Astrocyte of the cerebellum (primary cell): ENCODE measurements at regions not wholly inside any gene's neighbourhood (a gene's known extent, or its start where the extent isn't known, plus 50 kb on each side); places are given as distances from the start of the nearest gene placed in this dataset.
"Not testable (repeated sequence)": the region's sequence is repeated elsewhere in the genome, so short reads cannot be mapped to it uniquely, and the experiment has no call there.

Experiments used
- DNase-seq: peaks from one replicate; pipeline ENCODE4 v3.0.0-alpha.2; 2011; ENCODE audit warnings: low read depth
- H3K4me3 ChIP-seq: 2 replicates; pipeline ENCODE4 v1.5.1; 2011; ENCODE audit warnings: mild to moderate bottlenecking, low read depth, low read length, moderate library complexity
- in situ Hi-C: cut with HindIII; loops from 2 replicates; pipeline ENCODE4 v1.10.0; 2017; ENCODE audit warnings: low sequenced_read_pairs

DNA sequence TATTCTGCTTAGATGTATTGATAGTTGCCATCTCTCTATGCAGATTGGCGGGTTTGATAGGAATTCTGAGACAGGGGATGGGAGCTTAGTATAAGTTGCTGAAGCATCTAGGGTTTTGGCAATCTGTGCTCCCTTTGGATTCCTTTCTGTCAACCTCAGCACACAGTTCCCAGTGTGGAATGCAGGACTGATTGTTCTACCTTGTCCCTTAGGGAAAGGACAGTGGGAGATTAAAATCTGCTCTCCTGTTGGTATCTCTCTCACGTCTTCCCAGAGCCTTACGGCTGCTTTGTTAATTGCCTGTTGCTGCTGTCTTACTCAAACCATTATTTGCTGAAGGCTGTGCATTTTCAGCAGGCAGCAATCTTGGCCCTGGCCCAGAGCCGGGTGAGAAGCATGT is 133.3 kb upstream of the IKBKE start:
- in situ Hi-C loops = not testable (repeated sequence)

DNA sequence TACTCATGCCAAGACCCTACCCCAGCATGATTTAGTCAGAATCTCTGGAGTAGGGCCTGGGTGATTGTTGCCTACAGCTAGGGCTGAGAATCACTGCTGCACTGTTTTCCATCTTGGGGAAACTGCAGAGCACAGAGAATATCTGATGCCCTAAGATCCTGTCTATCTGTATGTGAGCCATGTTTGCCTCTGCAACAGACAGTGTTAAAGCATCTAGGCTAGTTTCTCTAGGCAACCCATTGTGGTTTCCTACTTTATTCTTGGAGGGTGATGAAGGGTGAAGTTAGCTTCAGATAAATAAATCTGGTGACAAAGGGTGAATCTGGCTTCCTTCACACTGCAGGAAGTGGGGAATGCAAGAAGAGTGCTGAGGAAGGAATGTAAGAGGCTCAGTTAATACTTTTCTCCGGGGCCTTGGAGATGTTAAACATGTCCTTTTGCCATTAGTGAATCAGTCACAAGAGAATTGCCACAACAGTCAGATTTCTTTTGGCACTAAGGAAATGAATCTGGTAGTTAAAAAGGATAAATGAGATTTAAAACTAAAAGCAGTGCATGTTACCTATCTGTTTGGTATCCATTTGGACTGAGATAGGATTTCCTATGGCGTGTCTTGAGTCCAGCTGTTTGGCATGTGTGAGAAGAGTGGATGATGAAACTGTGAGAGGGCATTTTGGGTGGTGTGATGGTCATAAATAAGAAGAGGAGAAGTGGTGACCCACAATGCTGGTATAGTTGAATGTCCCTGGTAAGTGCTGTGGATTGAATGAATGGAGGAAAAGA is 119.6 kb upstream of the IKBKE start:
- not testable (repeated sequence) for DNase-seq

More for the DNA sequence above, 133.3 kb upstream of the IKBKE start:
- DNase-seq, H3K4me3 ChIP-seq: not testable (repeated sequence)

DNA sequence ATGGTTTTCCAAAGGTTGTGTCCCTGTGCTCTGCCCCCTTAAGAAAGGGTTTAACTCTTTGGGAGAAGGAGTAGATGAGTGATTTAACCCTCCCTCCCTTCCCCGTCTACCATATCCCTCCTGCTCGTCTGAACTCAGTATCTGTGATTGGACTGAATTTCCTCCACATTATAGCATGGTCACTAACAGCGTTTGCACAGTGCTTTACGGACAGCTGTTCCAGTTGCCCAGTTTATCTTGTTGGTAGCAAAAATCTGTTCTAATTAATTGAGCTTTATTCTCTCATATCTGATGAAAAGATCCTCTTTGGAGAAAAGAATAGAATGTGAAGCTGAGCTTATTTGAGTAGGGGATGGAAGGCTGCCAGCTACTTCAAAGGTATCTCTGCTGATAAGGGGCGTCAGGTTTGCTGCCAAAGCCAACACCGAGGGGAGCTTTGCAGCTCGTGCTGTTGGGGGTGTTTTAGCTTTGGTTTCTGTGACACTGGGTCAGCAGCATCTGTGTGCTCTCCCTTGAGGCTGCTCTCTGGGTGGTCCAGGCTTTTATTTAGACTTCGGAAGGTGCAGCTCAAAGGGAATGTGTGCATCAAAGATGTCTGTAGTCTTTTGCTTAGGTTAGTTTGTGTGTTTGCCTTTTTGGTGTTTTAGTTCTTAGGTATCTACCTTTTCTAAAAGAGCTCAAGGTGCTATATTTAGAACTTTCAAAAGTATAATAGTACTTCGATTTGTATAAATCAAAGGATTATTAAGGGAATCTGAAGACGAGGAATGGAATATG is 118.8 kb upstream of the IKBKE start:
- DNase-seq, in situ Hi-C loops, H3K4me3 ChIP-seq: not testable (repeated sequence)

More for the DNA sequence above, 119.6 kb upstream of the IKBKE start:
- H3K4me3 ChIP-seq, in situ Hi-C loops: not testable (repeated sequence)

DNA sequence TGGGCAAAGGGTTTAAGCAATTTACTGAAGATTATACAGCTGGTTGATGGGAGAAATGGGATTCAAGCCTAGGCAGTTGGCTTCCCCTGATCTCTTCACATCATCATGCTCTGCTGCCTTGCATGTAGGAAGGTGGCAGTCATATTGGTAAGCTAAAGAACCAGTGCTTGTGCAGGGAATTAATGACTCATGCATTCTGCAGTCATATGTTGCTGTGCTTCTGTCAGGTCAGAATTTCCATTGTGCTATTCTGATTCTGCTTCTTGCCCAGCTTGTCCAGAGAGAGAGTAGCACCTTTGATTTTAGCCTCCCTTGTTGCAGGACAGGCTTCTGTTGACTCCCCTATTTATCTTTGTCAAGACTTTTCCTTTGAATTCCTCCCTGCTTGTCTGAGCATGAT is 114.0 kb upstream of the IKBKE start:
- in situ Hi-C loops, H3K4me3 ChIP-seq, DNase-seq: not testable (repeated sequence)

DNA sequence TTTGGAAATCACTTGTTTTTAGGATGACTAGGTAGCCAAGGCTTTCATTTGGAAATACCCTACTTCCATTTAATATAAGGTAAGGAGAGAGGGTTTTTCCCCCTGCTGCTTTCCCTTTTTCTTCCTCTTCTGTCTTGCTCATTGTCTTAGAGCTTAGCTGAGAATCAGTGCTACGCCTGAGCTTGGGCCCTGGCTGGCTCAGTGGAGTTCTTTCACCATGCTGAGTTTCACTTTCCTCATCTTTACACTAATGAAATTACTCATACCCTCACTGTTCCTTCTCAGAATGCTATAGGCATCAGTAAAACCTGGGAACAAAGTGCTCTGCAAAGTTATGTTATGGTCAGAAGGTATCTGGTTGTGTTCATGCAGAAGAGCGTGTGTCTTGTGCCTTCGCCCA is 112.3 kb upstream of the IKBKE start:
- DNase-seq = not testable (repeated sequence)

DNA sequence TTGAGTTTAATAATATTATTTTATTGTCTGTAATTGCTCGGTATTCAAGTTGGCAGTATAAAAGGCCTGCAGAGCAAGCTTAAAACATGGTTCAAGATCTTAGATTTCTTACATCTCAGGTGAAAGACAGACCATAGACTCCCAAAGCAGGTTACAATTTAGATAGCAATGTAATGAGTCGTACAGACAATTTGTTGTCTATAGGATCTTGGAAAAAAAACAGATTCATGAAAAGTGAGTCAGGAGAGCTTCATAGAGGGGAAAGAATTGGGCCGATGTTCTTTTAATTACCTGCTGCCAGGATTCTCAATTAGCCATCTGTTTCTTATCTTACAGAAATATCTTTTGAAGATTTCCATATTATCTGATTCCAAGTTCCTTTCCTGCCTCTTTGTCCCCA is 111.5 kb upstream of the IKBKE start:
- DNase-seq, in situ Hi-C loops, H3K4me3 ChIP-seq: not testable (repeated sequence)

More for the DNA sequence above, 112.3 kb upstream of the IKBKE start:
- H3K4me3 ChIP-seq, in situ Hi-C loops: not testable (repeated sequence)

DNA sequence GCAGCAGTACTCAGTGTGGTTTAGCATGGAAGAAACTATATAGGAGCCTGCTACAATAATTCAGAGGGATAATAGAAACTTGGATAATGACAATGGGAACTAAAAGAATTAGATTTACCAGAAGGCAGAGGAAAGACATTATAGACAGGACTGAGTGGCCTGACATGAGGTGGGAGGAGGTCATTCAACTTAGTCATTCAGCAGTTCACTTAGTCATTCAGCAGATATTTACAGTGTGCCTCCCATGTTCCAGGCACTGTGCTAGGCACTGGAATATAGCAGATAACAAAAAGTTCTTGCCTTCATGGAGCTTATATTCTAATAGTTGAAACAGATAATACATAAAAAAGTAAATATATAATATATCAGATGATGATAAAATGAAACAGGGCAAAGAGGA is 110.9 kb upstream of the IKBKE start:
- DNase-seq, in situ Hi-C loops: not testable (repeated sequence)

DNA sequence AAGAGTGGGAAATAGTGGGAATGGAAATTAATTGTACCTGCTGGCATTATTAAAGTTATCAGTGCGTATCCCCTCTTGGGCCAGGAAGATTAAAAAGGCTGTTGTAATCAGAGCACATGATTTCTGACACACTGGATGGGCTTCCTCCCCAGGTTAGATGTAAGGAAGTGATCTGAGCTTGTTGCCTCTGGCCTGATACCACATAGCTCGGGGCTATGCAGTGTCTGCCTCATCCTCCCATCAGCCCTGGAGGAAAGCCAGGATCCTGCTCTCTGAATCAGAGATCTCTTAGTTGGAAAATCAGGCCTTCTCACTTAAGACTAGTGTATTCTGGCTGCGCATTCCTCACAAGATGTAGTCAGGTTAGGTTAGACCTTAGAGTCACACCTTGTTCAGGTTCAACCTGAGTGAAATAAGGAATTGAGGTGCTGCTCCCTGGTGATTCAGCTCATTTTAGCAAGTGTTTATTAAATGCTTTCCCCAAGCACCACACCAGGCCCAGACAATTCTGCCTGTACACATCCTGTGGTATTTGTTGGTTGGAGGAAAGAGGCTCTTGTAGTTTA is 108.2 kb upstream of the IKBKE start:
- H3K4me3 ChIP-seq, in situ Hi-C loops, DNase-seq: not testable (repeated sequence)

More for the DNA sequence above, 110.9 kb upstream of the IKBKE start:
- not testable (repeated sequence) for H3K4me3 ChIP-seq

DNA sequence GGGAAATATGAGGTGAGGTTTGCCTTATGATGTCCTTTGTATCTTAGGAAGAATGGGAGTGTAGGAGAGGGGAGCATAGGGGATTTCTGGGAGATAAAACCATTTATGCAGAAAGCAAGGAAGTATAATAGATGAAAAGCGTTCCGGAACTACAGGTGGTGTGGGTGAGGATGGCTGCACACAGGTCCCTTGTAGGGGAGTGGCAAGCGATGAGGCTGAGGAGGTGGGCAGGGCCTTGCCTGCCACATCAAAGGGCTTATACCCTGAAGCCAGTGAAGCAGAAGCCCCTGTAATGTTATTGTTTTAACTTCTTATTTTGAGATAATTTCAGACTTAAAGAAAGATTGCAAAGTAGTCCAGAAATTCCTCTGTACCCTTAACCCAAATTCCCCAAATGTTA is 107.3 kb upstream of the IKBKE start:
- in situ Hi-C loops, DNase-seq, H3K4me3 ChIP-seq: not testable (repeated sequence)

DNA sequence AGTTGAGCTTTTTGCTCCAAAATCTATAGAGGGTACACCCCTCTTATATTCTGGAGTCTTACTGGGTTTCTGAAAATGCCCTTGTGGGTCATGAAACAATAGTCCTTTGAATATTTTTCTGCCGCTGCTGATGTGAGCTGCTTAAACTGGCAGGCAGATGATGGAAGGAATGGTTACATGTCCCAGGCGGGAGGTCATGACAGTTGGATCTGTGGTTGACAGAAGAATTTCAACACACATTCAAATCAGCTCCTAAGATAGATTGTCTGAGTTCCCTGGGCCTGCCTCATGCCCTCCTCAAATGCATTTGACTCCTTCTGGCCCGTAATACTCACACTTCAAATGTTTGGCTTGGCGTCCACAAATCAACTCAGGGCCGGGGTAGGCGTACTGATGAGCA is 105.0 kb upstream of the IKBKE start:
- DNase-seq, in situ Hi-C loops: not testable (repeated sequence)

DNA sequence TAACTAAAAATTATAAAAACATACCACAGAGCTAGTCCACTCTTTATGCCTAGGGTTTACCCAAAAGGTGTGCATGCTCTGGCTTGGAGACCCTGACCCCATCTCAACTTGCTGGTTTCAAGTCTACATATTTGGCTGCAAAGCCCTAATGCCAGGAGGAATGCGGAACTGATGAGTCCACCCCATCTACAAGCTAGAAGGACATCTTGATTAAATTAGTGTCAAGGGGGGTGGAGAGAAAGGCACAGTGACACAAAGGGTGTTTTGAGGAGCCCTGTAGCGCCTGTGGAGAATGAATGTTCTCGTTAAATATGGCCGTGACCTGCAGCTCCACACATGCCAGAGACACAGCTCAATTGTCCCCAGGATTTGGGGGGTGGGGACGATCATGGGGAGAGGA is 104.1 kb upstream of the IKBKE start:
- DNase-seq, H3K4me3 ChIP-seq, in situ Hi-C loops: not testable (repeated sequence)

More for the DNA sequence above, 105.0 kb upstream of the IKBKE start:
- not testable (repeated sequence) for H3K4me3 ChIP-seq

DNA sequence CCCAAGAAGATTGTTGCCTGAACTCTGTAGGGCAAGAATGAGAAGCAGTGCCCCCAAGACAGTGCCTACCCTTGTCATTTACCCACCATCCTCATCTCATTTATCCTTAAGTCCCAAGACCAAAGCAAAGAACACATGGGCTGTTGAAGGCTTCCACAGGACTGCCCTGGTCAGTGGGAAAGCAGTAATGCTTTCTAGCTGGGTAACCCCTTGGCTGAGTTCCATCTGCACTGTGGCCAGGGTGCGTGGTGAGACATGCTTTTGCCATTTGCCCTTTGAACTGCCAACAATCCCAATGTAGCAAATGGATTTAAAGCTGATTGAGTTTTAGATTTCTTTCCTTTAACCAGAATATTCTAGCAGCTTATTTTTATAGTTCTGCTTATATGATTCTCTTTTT is 103.5 kb upstream of the IKBKE start:
- DNase-seq, H3K4me3 ChIP-seq, in situ Hi-C loops: not testable (repeated sequence)

DNA sequence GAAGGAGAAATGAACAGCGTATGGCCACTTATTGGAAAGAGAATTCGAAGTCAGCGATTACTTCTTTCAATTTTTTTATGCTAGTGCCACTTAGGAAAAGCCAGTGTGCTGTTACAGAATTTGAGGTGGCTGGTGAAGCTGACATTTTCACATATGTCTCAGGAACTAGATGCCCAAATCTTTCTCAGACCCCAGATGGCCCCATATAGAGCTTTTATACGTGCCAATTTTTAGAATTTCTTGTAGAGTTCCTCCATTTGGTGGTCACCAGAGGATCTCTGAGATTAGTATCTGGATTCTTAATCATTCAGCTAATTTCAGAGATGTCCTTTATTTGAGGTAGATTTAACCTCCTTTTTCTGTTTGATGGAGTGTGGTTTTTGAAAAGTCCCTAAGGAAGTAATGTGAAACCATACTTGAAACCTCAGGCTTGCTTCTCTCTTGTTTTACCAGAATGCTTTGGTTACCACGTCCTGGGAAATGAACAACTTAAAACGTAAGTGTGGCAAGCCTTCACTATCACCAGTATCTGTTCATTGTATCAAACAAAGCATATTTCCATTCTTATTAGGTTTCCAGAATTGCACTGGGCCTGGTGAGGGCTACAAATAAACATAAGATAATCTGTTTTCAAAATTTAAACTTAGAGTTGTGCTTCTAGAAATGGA is 102.2 kb upstream of the IKBKE start:
- H3K4me3 ChIP-seq, DNase-seq, in situ Hi-C loops: not testable (repeated sequence)

DNA sequence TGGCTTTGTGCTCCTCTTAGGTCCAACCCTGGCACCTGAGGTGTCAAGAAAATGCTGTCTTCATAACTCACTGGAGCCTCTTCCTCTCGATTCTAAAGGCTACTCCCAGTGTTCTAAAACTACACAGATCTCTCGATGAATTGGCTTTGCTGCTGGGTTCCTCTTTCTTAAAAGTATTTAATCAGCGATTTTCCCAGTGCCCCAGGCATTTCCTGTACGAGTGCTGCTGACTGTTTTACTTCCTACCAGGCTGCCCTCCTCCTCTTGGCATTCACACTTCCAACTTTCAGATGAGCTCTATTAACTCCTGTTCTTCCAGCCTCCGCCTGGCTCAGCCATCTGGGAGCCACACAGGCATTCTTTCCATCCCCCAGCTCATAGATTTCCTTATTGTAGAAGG is 95.6 kb upstream of the IKBKE start:
- DNase-seq, in situ Hi-C loops, H3K4me3 ChIP-seq: not testable (repeated sequence)

DNA sequence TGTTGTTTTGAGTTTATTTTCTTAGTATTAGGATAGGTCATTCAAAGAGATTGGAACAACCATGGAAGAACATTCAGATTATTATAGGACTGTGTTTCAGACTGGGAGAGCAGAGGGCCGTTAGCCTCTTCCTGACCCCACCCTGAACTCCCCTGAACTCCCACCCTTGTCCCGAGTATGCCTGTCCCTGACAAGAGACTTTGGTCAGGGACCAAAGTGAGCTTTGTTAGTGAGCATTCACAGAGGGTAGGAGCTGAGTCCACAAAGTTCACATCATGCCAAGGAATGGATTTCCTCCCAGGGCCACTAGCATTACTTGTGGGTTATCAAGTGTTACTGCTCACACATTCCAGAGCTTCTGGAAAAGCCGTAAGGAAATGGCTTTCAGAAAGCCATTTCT is 94.7 kb upstream of the IKBKE start:
- H3K4me3 ChIP-seq, DNase-seq, in situ Hi-C loops: not testable (repeated sequence)

DNA sequence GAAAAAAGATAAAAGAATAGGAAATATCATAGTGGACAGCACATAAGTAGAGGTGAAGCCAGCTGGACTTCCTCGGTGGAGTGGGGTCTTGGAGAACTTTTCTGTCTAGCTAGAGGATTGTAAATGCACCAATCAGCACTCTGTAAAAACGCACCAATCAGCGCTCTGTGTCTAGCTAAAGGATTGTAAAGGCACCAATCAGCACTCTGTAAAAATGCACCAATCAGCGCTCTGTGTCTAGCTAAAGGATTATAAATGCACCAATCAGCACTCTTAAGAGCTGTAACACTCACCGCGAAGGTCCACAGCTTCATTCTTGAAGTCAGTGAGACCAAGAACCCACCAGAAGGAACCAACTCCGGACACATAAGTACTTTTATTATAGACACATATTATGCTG is 91.8 kb upstream of the IKBKE start:
- DNase-seq, in situ Hi-C loops: not testable (repeated sequence)

DNA sequence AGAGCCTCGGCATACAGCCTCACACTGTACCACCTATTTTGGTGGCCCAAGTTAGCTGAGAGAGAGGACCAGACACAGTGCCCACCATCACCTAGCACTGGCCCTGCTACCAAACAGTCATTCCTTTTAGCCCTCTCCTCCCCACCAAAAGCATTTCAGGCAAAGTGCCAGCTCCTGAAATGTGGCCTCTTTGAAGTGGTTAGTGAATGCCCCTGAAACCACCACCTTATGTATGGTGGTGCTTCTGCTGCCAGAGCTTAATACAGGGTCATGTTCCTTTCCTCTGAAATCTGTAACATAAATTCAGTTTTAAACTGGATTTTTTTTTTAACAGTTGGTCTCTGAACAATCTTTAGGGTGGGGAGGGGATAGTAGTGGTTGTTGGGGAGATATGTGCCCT is 91.0 kb upstream of the IKBKE start:
- DNase-seq, H3K4me3 ChIP-seq, in situ Hi-C loops: not testable (repeated sequence)

More for the DNA sequence above, 91.8 kb upstream of the IKBKE start:
- H3K4me3 ChIP-seq = not testable (repeated sequence)
